ENCODE measurements at regions not wholly inside any gene's neighbourhood (a gene's known extent, or its start where the extent isn't known, plus 50 kb on each side); places are given as distances from the start of the nearest gene placed in this dataset.
"Not testable (repeated sequence)": the region's sequence is repeated elsewhere in the genome, so short reads cannot be mapped to it uniquely, and the experiment has no call there.

DNA sequence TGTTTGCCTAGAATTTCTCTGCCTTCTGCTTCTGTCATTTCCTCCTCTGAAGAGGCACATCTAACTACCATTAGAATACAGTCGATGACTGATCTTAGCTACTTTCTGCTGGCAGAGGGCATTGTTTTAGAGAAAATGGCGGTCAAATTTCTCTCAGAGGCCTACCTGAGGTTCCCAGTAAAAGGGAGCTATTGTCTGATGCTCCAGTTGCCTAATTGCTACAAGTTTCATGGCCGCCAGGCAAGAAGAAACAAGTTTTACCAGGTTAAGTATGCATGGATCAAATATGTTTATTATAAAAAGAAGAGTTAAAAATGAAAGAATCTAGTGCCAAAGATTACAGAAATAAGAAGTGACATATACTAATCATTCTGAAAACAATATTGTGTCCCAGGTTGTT, 416.6 kb downstream of the DSC3 start:
- DNase-seq (ENCODE audit: low spot score): no peak

- DNase-seq (ENCODE audit: low spot score): no peak
Observed at GRCh38 chr18:30623401-30624065, 419.0 kb downstream of the DSC3 start.

GRCh38 chr18:30622635-30623034, 419.9 kb downstream of the DSC3 start:
- DNase-seq (ENCODE audit: low spot score): no peak

- DNase-seq (ENCODE audit: low spot score): no peak
Observed at GRCh38 chr18:30622104-30622503, 420.4 kb downstream of the DSC3 start.

DNA sequence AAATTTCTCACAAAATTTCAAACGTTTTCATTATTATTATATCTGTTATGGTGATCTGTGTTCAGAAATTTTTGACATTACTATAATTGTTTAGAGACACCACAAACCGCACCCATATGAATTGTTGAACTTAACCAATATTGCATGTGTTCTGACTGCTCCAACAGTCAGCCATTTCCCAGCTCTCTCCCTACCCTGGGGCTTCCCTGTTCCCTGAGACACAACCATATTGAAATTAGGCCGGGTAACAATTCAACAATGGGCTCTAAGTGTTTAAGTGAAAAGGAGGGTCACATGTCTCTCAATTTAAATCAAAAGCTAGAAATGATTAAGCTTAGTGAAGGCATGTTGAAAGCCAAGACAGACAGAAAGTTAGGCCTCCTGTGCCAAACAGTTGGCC, 424.0 kb downstream of the DSC3 start:
- DNase-seq (ENCODE audit: low spot score): no peak

DNA sequence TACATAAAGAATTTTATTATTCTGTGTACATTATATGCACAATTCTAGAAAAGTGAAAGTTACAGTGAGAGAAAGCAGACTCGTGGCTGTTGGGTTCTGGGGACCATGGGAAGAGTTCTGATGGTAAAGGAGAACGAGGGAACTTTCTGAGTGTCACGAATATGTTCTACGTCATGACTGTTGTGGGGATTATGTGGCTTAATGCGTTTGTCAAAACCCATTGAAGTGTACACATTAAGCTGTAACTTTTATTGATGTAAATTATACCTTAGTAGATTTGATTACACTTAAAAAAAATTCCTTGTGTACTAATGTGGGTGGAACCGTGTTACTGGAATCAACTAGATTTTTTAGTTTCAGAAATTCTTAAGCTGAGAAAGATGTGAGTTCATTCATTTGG, 426.1 kb downstream of the DSC3 start:
- no peak for DNase-seq (ENCODE audit: low spot score)

GRCh38 chr18:30613467-30613801, 429.1 kb downstream of the DSC3 start:
- DNase-seq (ENCODE audit: low spot score): no peak

GRCh38 chr18:30601541-30601940, 441.0 kb downstream of the DSC3 start:
- DNase-seq (ENCODE audit: low spot score): no peak

GRCh38 chr18:30597202-30597601, 445.3 kb downstream of the DSC3 start:
- DNase-seq (ENCODE audit: low spot score): no peak

DNA sequence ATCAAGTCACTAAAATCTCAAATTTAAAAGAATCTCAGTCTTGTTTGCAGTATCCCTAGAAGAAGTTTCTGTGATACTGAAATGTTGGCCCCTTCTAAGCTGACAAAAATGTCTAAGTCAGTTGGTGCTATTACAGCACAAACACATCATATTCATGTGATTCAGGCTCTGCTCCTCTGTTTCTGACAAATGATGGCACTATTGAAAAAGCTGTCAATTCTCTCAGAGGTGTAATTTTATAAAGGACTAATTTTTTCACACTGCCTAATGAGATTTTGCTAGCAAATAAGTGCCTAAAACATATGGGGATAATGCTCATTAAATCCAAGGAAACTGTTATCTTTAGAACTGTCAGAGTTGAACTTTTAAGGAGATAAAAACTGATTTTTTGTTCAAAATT, 445.9 kb downstream of the DSC3 start:
- no peak for DNase-seq (ENCODE audit: low spot score)

GRCh38 chr18:30595942-30596341, 446.6 kb downstream of the DSC3 start:
- no peak for DNase-seq (ENCODE audit: low spot score)

DNA sequence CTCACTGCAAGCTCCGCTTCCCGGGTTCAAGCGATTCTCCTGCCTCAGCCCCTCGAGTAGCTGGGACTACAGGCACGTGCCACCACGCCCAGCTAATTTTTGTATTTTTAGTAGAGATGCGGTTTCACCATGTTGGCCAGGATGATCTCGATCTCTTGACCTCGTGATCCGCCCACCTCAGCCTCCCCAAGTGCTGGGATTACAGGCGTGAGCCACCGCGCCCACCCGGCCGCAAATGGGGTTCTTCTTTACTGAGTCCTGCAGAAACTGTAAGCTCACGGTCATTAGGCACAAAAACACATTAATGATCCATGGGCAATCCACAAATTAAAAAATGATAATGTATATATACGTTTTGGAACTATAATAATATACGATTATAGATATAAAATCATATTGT, 447.6 kb downstream of the DSC3 start:
- DNase-seq (ENCODE audit: low spot score): not testable (repeated sequence)

- no peak for DNase-seq (ENCODE audit: low spot score)
Observed at GRCh38 chr18:30591462-30591861, 451.1 kb downstream of the DSC3 start.

DNA sequence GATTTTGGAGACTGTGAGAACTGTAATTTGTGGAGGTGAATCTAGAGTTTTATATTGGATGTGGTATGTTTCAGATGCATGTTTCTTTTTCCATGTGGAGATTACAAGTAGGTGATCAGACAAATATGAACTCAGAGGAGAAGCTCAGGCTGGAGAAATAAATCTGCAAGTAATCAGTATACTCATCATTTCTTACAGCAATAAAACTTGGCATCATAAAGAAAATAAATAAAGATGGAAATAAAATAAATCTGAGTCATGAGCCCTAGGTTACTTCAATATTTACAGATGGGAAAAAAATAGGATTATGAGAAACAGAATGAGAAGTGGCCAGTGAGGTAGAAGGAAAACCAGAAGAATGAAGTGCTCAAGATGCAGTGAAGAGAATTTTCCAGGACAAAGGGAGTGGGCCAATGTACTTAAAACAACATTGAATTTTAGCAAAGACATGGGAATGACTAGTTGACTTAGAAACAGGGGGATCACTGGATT, 453.8 kb downstream of the DSC3 start:
- no peak for DNase-seq (ENCODE audit: low spot score)

- no peak for DNase-seq (ENCODE audit: low spot score)
Observed at GRCh38 chr18:30583768-30584167, 458.8 kb downstream of the DSC3 start.

DNA sequence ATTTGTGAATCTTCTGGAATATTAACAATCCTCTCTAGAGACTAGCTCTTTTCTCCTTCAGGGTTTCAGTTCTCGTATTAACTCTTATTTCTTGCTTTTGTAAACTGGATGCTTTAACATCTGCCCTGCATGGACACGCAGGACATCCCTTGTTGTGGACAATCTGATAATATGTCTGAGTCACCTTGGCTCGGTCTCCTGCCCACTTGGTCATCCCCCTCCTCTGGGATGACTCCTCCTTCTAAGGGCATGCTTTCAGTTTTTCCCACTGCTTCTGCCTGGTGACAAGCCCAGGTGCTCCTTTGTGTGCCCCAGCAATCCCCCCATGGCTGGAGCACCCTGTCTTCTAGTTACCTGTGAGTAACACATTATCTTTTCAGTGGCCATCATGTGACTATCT, 460.5 kb downstream of the DSC3 start:
- DNase-seq (ENCODE audit: low spot score): no peak

DNA sequence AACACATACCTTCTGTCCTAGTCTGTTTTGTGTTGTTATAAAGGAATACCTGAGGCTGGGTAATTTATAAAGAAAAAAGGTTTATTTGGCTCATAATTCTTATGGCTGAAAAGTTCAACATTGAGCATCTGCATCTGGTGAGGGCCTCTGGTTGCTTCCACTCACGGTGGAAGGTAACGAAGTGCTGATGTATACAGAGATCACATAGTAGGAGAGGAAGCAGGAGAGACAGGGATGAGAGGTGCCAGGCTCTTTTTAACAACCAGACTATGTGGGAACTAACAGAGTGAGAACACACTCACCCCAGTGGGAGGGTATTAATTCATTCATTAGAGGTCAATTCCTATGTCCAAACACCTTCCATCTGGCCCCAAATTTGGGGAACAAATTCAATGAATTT, 463.8 kb downstream of the DSC3 start:
- DNase-seq (ENCODE audit: low spot score): no peak

DNA sequence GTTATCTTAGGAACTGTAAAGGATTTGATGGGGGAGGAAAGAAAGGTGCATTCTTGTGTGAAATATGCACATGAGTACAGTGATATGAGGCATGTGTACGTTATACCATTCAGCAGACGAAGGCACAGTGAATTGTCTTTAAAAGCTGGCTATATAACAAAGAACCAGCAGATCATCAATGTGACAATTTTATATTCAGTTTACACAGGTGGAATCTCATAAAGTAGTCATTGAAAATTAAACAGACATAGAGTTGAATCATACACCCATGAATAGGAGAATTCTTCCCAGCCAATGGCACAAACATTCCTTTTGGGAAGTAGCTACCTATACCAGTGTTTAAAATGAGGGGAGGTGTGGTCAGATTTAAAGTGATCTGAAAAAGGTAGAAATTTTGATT, 470.3 kb downstream of the DSC3 start:
- DNase-seq (ENCODE audit: low spot score): no peak

DNA sequence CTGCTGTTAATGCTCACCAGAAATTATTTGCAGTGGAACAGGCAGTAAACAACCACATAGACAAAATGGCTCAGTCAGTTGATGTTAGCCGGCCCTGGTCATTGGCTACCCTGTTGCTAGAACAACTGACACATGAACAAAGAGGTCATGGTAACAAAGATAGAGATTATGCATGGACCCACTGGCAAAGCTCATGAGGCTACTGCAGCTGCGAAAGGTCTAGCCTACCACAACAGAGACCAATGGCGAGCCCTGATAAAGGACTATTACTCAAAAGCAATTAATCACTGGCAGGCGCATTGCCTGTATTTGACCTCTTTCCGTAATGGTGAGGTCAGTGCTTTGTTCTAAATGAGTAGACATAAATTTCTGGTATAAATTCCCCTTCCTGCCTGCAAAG, 474.2 kb downstream of the DSC3 start:
- DNase-seq (ENCODE audit: low spot score): no peak

DNA sequence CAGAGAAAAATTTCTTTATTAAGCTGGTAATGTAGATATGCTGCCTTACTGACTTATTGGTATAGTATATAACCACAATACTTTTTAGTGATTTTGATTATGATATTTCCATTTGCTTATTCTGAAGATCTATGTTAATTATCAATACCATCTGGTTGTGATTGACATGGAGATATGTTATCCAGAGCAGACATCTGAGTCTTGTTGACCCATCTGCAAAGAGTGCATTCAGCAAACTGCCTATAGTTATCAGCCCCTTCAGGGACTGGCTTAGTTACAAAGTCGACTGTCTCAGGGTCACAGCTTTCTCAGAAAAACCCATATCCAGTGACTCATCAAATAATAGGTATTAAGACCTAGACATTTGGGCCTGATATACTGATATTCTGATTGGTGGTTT, 475.7 kb downstream of the DSC3 start:
- DNase-seq (ENCODE audit: low spot score): no peak

GRCh38 chr18:30562231-30562630, 480.3 kb downstream of the DSC3 start:
- DNase-seq (ENCODE audit: low spot score): no peak

- DNase-seq (ENCODE audit: low spot score): no peak
Observed at GRCh38 chr18:30556112-30556511, 486.4 kb downstream of the DSC3 start.

- no peak for DNase-seq (ENCODE audit: low spot score)
Observed at GRCh38 chr18:30545393-30545792, 497.1 kb downstream of the DSC3 start.

DNA sequence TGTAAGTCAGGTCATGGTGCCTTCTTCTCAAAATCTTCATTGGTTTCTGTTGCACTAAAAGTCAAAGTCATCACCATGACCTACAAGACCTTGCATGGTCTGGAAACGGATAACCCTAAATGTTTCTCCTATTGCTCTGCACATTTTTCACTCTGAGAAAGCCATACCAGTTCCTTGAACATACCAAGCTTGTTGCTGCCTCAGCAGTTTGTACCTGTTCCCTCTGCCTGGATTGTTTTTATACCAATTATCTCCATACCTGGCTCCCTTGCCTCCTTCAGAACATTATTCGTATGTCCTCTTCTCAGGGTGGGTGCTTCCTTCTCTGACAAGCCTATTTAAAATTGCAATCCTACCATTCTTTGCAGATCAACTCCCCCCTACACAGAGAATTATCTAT, 498.4 kb downstream of the DSC3 start:
- DNase-seq (ENCODE audit: low spot score): no peak

- DNase-seq (ENCODE audit: low spot score): no peak
Observed at GRCh38 chr18:30533716-30534115, 508.8 kb downstream of the DSC3 start.
